H1 (cell line): ENCODE measurements at regions not wholly inside any gene's neighbourhood (a gene's known extent, or its start where the extent isn't known, plus 50 kb on each side); places are given as distances from the start of the nearest gene placed in this dataset.

ENCODE experiments used
- MAFK ChIP-seq: IDR thresholded peaks from 2 replicates; pipeline ENCODE4 v1.6.1; 2012; ENCODE audit warnings: low read depth, mild to moderate bottlenecking, improper control_type of control experiment, low read length
- YY1 ChIP-seq: IDR thresholded peaks from 2 replicates; pipeline ENCODE4 v1.6.1; 2011; ENCODE audit warnings: low read depth, mild to moderate bottlenecking, low read length
- TF ChIP-seq, protein P1 (sequence below): fragments of 300-600 bp; sonication (generic); IDR thresholded peaks from 2 replicates; pipeline ENCODE4 v1.7.1; 2012; ENCODE audit warnings: low read length, moderate library complexity, mild to moderate bottlenecking, inconsistent platforms; ENCODE audit not compliant: insufficient replicate concordance

DNA sequence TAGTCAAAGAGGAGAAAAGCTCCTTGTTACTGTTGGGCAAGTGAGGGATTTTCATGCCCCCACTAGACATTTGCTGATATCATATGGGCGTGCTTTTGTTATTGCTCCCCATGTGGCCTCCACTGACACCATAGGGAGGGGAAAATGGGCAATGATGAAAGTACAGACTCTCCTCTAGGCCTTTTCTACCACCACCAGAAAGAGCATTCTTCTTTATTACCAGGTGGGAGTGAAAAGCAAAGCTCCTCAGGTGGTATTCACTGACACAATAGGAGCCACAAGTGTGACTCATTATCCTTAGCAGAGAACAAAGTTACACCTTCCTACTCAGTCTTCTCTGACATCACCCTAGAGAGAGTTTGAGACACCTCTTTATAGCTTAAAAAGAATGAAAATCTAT lies 667.1 kb downstream of the LTN1 start (continued):
- TF ChIP-seq, protein P1, sequence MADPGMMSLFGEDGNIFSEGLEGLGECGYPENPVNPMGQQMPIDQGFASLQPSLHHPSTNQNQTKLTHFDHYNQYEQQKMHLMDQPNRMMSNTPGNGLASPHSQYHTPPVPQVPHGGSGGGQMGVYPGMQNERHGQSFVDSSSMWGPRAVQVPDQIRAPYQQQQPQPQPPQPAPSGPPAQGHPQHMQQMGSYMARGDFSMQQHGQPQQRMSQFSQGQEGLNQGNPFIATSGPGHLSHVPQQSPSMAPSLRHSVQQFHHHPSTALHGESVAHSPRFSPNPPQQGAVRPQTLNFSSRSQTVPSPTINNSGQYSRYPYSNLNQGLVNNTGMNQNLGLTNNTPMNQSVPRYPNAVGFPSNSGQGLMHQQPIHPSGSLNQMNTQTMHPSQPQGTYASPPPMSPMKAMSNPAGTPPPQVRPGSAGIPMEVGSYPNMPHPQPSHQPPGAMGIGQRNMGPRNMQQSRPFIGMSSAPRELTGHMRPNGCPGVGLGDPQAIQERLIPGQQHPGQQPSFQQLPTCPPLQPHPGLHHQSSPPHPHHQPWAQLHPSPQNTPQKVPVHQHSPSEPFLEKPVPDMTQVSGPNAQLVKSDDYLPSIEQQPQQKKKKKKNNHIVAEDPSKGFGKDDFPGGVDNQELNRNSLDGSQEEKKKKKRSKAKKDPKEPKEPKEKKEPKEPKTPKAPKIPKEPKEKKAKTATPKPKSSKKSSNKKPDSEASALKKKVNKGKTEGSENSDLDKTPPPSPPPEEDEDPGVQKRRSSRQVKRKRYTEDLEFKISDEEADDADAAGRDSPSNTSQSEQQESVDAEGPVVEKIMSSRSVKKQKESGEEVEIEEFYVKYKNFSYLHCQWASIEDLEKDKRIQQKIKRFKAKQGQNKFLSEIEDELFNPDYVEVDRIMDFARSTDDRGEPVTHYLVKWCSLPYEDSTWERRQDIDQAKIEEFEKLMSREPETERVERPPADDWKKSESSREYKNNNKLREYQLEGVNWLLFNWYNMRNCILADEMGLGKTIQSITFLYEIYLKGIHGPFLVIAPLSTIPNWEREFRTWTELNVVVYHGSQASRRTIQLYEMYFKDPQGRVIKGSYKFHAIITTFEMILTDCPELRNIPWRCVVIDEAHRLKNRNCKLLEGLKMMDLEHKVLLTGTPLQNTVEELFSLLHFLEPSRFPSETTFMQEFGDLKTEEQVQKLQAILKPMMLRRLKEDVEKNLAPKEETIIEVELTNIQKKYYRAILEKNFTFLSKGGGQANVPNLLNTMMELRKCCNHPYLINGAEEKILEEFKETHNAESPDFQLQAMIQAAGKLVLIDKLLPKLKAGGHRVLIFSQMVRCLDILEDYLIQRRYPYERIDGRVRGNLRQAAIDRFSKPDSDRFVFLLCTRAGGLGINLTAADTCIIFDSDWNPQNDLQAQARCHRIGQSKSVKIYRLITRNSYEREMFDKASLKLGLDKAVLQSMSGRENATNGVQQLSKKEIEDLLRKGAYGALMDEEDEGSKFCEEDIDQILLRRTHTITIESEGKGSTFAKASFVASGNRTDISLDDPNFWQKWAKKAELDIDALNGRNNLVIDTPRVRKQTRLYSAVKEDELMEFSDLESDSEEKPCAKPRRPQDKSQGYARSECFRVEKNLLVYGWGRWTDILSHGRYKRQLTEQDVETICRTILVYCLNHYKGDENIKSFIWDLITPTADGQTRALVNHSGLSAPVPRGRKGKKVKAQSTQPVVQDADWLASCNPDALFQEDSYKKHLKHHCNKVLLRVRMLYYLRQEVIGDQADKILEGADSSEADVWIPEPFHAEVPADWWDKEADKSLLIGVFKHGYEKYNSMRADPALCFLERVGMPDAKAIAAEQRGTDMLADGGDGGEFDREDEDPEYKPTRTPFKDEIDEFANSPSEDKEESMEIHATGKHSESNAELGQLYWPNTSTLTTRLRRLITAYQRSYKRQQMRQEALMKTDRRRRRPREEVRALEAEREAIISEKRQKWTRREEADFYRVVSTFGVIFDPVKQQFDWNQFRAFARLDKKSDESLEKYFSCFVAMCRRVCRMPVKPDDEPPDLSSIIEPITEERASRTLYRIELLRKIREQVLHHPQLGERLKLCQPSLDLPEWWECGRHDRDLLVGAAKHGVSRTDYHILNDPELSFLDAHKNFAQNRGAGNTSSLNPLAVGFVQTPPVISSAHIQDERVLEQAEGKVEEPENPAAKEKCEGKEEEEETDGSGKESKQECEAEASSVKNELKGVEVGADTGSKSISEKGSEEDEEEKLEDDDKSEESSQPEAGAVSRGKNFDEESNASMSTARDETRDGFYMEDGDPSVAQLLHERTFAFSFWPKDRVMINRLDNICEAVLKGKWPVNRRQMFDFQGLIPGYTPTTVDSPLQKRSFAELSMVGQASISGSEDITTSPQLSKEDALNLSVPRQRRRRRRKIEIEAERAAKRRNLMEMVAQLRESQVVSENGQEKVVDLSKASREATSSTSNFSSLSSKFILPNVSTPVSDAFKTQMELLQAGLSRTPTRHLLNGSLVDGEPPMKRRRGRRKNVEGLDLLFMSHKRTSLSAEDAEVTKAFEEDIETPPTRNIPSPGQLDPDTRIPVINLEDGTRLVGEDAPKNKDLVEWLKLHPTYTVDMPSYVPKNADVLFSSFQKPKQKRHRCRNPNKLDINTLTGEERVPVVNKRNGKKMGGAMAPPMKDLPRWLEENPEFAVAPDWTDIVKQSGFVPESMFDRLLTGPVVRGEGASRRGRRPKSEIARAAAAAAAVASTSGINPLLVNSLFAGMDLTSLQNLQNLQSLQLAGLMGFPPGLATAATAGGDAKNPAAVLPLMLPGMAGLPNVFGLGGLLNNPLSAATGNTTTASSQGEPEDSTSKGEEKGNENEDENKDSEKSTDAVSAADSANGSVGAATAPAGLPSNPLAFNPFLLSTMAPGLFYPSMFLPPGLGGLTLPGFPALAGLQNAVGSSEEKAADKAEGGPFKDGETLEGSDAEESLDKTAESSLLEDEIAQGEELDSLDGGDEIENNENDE, result peak; percentile 75
- TF ChIP-seq YY1 (0 out of 2 replicates have a peak, but pooled peaks have one; percentile 34), MAFK (no peak)
- TF ChIP-seq, all 59 proteins: peak for 10
